ENCODE measurements at regions not wholly inside any gene's neighbourhood (a gene's known extent, or its start where the extent isn't known, plus 50 kb on each side); places are given as distances from the start of the nearest gene placed in this dataset.

GRCh38 chr2:63777816-63778215, 63.9 kb upstream of the UGP2 start:
- Histone ChIP-seq H3F3A (ENCODE audit: insufficient read depth, low read length) (no peaks in the 10 kb centered on the region), H3K27ac (ENCODE audit: low read depth, low read length, poor library complexity, severe bottlenecking) (no peak overlapping the region), H3K36me3 (ENCODE audit: insufficient read depth, low read length) (no peaks in the 10 kb centered on the region), H2AFZ (ENCODE audit: low read length) (no peak overlapping the region), H3K9ac (ENCODE audit: low read length) (no peak overlapping the region), H4K20me1 (ENCODE audit: insufficient read depth, low read length) (no peaks in the 10 kb centered on the region), H3K27me3 (ENCODE audit: insufficient read depth, low read length) (no peaks in the 10 kb centered on the region), H3K4me1 (ENCODE audit: insufficient read depth, low read length, severe bottlenecking) (peaks cover 12% of the 10 kb centered on the region), H3K4me3 (ENCODE audit: low read depth, low read length, poor library complexity, severe bottlenecking) (no peak overlapping the region), H3K9me2 (ENCODE audit: low read depth, low read length) (no peaks in the 10 kb centered on the region), H3K4me2 (ENCODE audit: low read length) (no peak overlapping the region), H3K79me2 (ENCODE audit: insufficient read depth, low read length) (no peaks in the 10 kb centered on the region), H3K9me3 (ENCODE audit: low read length) (no peaks in the 10 kb centered on the region)
- no peak for TF ChIP-seq EZH2 (IDR thresholded peaks at IDR 0.05; ENCODE audit: borderline replicate concordance, low read length)
- TF ChIP-seq CTCF (IDR thresholded peaks at IDR 0.05; ENCODE audit: low read length) = no peak

- no peaks in the 10 kb centered on the region for H3K9me3 ChIP-seq (ENCODE audit: low read length)
- H3K4me2 ChIP-seq (ENCODE audit: low read length) = no peak overlapping the region
- H3K27me3 ChIP-seq (ENCODE audit: insufficient read depth, low read length) = no peaks in the 10 kb centered on the region
- H3K27ac ChIP-seq (ENCODE audit: low read depth, low read length, poor library complexity, severe bottlenecking) = no peak overlapping the region
- H3K9me2 ChIP-seq (ENCODE audit: low read depth, low read length) = no peaks in the 10 kb centered on the region
- no peak for TF ChIP-seq EZH2 (IDR thresholded peaks at IDR 0.05; ENCODE audit: borderline replicate concordance, low read length)
- no peak for TF ChIP-seq CTCF (IDR thresholded peaks at IDR 0.05; ENCODE audit: low read length)
- H3K4me1 ChIP-seq (ENCODE audit: insufficient read depth, low read length, severe bottlenecking) = peaks cover 12% of the 10 kb centered on the region
- no peaks in the 10 kb centered on the region for H3F3A ChIP-seq (ENCODE audit: insufficient read depth, low read length)
- no peak overlapping the region for H3K4me3 ChIP-seq (ENCODE audit: low read depth, low read length, poor library complexity, severe bottlenecking)
- no peaks in the 10 kb centered on the region for H3K36me3 ChIP-seq (ENCODE audit: insufficient read depth, low read length)
- H2AFZ ChIP-seq (ENCODE audit: low read length) = no peak overlapping the region
- no peaks in the 10 kb centered on the region for H4K20me1 ChIP-seq (ENCODE audit: insufficient read depth, low read length)
- H3K9ac ChIP-seq (ENCODE audit: low read length) = no peak overlapping the region
- H3K79me2 ChIP-seq (ENCODE audit: insufficient read depth, low read length) = no peaks in the 10 kb centered on the region
Measured at GRCh38 chr2:63778391-63778790, 63.3 kb upstream of the UGP2 start.

GRCh38 chr2:63780518-63781155, 61.1 kb upstream of the UGP2 start:
- H4K20me1 ChIP-seq (ENCODE audit: insufficient read depth, low read length) = no peaks in the 10 kb centered on the region
- H3K4me2 ChIP-seq (ENCODE audit: low read length) = no peak overlapping the region
- no peak for TF ChIP-seq EZH2 (IDR thresholded peaks at IDR 0.05; ENCODE audit: borderline replicate concordance, low read length)
- 0 out of 2 replicates have a peak, but pooled peaks have one; percentile 9 for TF ChIP-seq CTCF (IDR thresholded peaks at IDR 0.05; ENCODE audit: low read length)
- no peaks in the 10 kb centered on the region for H3K9me3 ChIP-seq (ENCODE audit: low read length)
- H3F3A ChIP-seq (ENCODE audit: insufficient read depth, low read length) = no peaks in the 10 kb centered on the region
- peaks cover 12% of the 10 kb centered on the region for H3K4me1 ChIP-seq (ENCODE audit: insufficient read depth, low read length, severe bottlenecking)
- no peak overlapping the region for H3K9ac ChIP-seq (ENCODE audit: low read length)
- no peak overlapping the region for H3K27ac ChIP-seq (ENCODE audit: low read depth, low read length, poor library complexity, severe bottlenecking)
- no peaks in the 10 kb centered on the region for H3K79me2 ChIP-seq (ENCODE audit: insufficient read depth, low read length)
- no peaks in the 10 kb centered on the region for H3K27me3 ChIP-seq (ENCODE audit: insufficient read depth, low read length)
- no peaks in the 10 kb centered on the region for H3K36me3 ChIP-seq (ENCODE audit: insufficient read depth, low read length)
- H2AFZ ChIP-seq (ENCODE audit: low read length) = no peak overlapping the region
- H3K4me3 ChIP-seq (ENCODE audit: low read depth, low read length, poor library complexity, severe bottlenecking) = no peak overlapping the region
- H3K9me2 ChIP-seq (ENCODE audit: low read depth, low read length) = no peaks in the 10 kb centered on the region
